Right lobe of liver (tissue), 6 donors: ENCODE measurements at regions not wholly inside any gene's neighbourhood (a gene's known extent, or its start where the extent isn't known, plus 50 kb on each side); places are given as distances from the start of the nearest gene placed in this dataset.

ENCODE experiments used
- ATAC-seq, 4 donors: fragments of 200-7000 bp; cut with Tn5 transposase; one replicate each; pipeline ENCODE4 v1.9.1; 2020; ENCODE audit warnings: mild to moderate bottlenecking in 4 of 4, moderate library complexity in 4 of 4
- DNase-seq, 3 donors: peaks; one replicate each; pipeline ENCODE4 v3.0.0-alpha.2; 2020
- H3K27ac ChIP-seq, 3 donors: fragments of 200-600 bp; one replicate each; pipeline ENCODE4 v1.8.0; 2022
- H3K27me3 ChIP-seq, 2 donors: fragments of 200-600 bp; one replicate each; pipeline ENCODE4 v1.8.0; 2022
- H3K36me3 ChIP-seq, 4 donors: fragments of 200-600 bp; sonication (generic) in 1 of 4; one replicate each; pipeline versions ENCODE4 v1.5.1 to v1.8.0; 2017 to 2022; ENCODE audit warnings: control low read depth in 1 of 4
- H3K4me1 ChIP-seq, 4 donors: fragments of 200-600 bp; sonication (generic) in 1 of 4; one replicate each; pipeline versions ENCODE4 v1.5.1 to v1.8.0; 2017 to 2022; ENCODE audit warnings: control low read depth in 1 of 4
- H3K4me3 ChIP-seq, 3 donors: fragments of 200-600 bp; one replicate each; pipeline ENCODE4 v1.8.0; 2022
- H3K9me3 ChIP-seq, 4 donors: fragments of 200-600 bp; sonication (generic) in 1 of 4; one replicate each; pipeline versions ENCODE4 v1.5.1 to v1.8.0; 2017 to 2022; ENCODE audit warnings: control low read depth in 1 of 4
- CTCF ChIP-seq, 4 donors: fragments of 200-600 bp in 3 of 4; fragments of 450-650 bp in 1 of 4; IDR thresholded peaks; one replicate each; pipeline versions ENCODE4 v1.5.1 to v1.8.0; 2016 to 2022; ENCODE audit warnings: antibody characterized with exemption in 4 of 4, mild to moderate bottlenecking in 2 of 4
- POLR2A ChIP-seq: fragments of 450-650 bp; IDR thresholded peaks from one replicate; pipeline ENCODE4 v1.6.1; 2017; ENCODE audit warnings: antibody characterized with exemption, mild to moderate bottlenecking
- WGBS: methylation state at CpG from one replicate; pipeline ENCODE4 v1.1.6; 2018; ENCODE audit warnings: low coverage, low lambda C conversion rate; ENCODE audit not compliant: insufficient coverage; ENCODE audit errors: missing lambda C conversion rate; 5-methylcytosine and 5-hydroxymethylcytosine counted together
- intact Hi-C, 2 donors: fragments of 100-400 bp; cut with DNase I; formaldehyde crosslinking; loops; one replicate each; pipeline versions ENCODE4 v1.11.2 to v1.14.1; 2022
- donor health status: DM: no; HTN: yes; CAD: no.
- donor health status: DM: no; HTN: no; CAD: no.
- donor health status: DM: no; HTN: no; CAD: no.
- donor health status: DM: no; HTN: yes; CAD: no.
- donor health status: DM: no; HTN: yes; CAD: no.

DNA sequence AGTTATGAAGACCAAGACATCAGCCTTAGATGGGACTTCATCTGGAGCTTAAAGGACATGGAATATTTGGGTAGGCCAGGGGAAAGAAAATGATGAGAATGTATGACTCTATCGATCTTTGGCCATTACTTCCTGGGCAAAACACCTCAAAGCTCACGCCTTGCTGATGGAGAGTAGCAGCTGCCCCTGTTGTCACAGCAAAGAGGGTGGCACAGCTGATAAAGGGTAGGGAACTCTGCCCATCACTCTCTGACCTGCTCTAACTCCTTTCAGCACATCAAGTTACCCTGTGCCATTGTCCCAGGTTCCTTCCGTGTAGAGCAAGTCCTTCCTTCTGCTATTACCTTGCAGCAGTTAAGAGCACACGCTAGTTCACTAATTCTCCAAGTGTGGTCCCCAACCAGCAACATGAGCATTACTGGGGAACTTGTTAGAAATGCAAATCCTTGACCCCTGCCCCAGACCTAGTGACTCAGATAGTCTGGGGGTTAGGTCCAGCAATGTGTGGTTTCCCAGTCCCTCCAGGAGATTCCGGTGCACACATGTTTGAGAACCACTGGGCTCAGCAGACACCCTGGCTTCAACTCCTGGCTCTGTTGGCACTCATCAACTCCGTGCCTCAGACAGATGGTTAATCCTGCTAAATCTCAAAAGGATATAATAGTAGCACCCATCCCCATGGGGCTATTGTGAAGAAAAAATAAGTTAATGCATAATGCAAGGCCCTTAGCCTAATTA, 93.7 kb upstream of the EEA1 start:
- peaks cover 0 to 22% (median 6%) of the 10 kb centered on the region in 4 donors for H3K4me1 ChIP-seq
- H3K36me3 ChIP-seq: no peaks in the 10 kb centered on the region
- no peak for DNase-seq
- no peaks in the 10 kb centered on the region for H3K27me3 ChIP-seq
- no peak overlapping the region for H3K4me3 ChIP-seq
- intact Hi-C loops: no loop called here
- ATAC-seq: no peak
- no peak overlapping the region for H3K27ac ChIP-seq
- no peaks in the 10 kb centered on the region for H3K9me3 ChIP-seq
- 95% methylated on average over 4 of the region's 6 CpGs for WGBS
- TF ChIP-seq POLR2A (no peak), CTCF (IDR thresholded peaks at IDR 0.05) (no peak)

DNA sequence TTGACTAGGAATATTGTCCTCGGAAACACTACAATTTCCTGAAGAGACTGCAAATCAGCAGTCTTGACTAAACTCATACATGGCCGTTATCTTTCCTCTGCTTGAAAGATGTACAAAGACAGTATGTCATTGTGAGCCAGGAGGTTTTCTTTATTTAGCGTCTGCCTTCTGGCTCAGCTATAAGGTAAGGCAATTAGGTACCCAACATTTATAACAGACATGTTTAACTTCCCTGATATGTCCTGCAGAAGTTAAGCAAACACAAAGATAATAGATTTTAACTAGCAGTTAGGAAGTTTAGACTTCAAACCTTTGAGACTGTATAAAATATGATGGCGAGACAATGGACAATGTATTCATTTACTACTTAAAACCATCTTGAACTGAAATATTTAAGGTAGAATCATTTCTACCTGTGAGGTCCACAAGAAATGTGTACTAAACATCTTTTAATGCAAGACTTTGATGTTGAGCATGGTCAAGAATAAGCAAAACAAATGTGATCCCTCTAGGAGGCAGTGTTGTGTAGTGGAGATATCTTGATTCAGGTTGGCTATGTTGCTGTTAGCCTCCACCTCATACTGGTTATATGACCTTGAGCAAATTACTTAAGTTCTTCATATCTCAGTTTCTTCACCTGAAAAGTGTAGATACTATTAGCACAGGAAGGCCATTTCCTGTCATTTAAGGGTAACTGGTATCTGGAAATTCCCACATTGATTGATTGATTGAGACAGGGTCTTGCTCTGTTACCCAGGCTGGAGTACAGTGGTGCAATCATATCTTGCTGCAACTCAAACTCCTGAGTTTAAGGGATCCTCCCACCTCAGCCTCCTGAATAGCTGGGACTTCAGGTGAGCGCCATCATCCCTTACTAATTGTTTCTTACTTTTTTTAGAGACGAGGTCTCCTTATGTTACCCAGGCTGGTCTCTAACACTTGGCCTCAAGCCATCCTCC, 96.3 kb upstream of the EEA1 start:
- ATAC-seq (peak; percentile 77 to 91 (median 90)), DNase-seq (no peak)
- no peaks in the 10 kb centered on the region for H3K9me3 ChIP-seq
- H3K27me3 ChIP-seq: no peaks in the 10 kb centered on the region
- H3K27ac ChIP-seq: no peak overlapping the region
- H3K36me3 ChIP-seq: no peaks in the 10 kb centered on the region
- TF ChIP-seq CTCF (IDR thresholded peaks at IDR 0.05) (peak; percentile 50 to 60 (median 54)), POLR2A (no peak)
- H3K4me3 ChIP-seq: no peak overlapping the region
- intact Hi-C loops: no loop called here
- WGBS: 72% methylated on average over 6 of the region's 6 CpGs
- H3K4me1 ChIP-seq: peaks cover 0 to 1% (median 0%) of the 10 kb centered on the region in 4 donors

GRCh38 chr12:93027041-93027440, 97.9 kb upstream of the EEA1 start:
- no peak overlapping the region for H3K4me3 ChIP-seq
- no peak for TF ChIP-seq POLR2A
- TF ChIP-seq CTCF (IDR thresholded peaks at IDR 0.05): no peak
- no peaks in the 10 kb centered on the region for H3K27me3 ChIP-seq
- 92% methylated on average over 2 of the region's 2 CpGs for WGBS
- H3K4me1 ChIP-seq: no peaks in the 10 kb centered on the region
- no peak overlapping the region for H3K27ac ChIP-seq
- ATAC-seq: no peak
- no peaks in the 10 kb centered on the region for H3K9me3 ChIP-seq
- DNase-seq: no peak
- no peaks in the 10 kb centered on the region for H3K36me3 ChIP-seq
- intact Hi-C loops: no loop called here

DNA sequence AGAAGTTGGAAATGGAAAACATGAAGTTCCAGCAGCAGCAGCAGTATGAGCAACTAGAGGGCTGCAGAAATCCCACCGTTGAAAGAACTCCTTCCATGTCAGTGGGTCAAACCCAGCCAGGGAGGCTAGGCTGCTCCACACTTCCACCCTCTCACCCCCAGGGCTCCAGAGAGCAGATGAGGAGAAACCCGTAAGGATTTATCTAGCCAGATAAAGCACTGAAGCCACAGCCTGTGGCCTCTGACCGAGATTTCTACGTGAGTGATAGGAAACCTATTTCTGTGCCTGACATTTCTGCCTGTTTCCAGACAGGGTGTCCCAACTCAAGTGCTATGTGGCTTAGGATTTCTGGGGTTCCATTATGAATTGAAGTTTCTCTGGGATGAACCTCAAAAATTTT, 100.0 kb upstream of the EEA1 start:
- H3K27me3 ChIP-seq: no peaks in the 10 kb centered on the region
- TF ChIP-seq CTCF (IDR thresholded peaks at IDR 0.05) (no peak), POLR2A (no peak)
- 71% methylated on average over 3 of the region's 4 CpGs for WGBS
- no peaks in the 10 kb centered on the region for H3K36me3 ChIP-seq
- ATAC-seq (no peak), DNase-seq (no peak)
- no peak overlapping the region for H3K4me3 ChIP-seq
- no peaks in the 10 kb centered on the region for H3K9me3 ChIP-seq
- H3K27ac ChIP-seq: no peak overlapping the region
- intact Hi-C loops: no loop called here
- no peaks in the 10 kb centered on the region for H3K4me1 ChIP-seq
